PC-3 (cell line): ENCODE measurements at regions not wholly inside any gene's neighbourhood (a gene's known extent, or its start where the extent isn't known, plus 50 kb on each side); places are given as distances from the start of the nearest gene placed in this dataset.

ENCODE experiments used
- EZH2 ChIP-seq: fragments of 300-600 bp; sonication (generic); IDR thresholded peaks from one replicate; pipeline ENCODE4 v1.6.1; 2017; ENCODE audit warnings: antibody characterized with exemption, mild to moderate bottlenecking, low read length; ENCODE audit not compliant: unreplicated experiment
- EZH2phosphoT487 ChIP-seq: fragments of 300-600 bp; sonication (generic); IDR thresholded peaks from 2 replicates; pipeline ENCODE4 v1.6.1; 2018; ENCODE audit warnings: mild to moderate bottlenecking, antibody characterized with exemption, low read length, borderline replicate concordance
- TF ChIP-seq, protein P1 (sequence below): fragments of 300-600 bp; sonication (generic); conservative IDR thresholded peaks from 2 replicates; pipeline ENCODE4 v1.5.1; 2017; ENCODE audit warnings: antibody characterized with exemption, low read depth, mild to moderate bottlenecking, low read length

DNA sequence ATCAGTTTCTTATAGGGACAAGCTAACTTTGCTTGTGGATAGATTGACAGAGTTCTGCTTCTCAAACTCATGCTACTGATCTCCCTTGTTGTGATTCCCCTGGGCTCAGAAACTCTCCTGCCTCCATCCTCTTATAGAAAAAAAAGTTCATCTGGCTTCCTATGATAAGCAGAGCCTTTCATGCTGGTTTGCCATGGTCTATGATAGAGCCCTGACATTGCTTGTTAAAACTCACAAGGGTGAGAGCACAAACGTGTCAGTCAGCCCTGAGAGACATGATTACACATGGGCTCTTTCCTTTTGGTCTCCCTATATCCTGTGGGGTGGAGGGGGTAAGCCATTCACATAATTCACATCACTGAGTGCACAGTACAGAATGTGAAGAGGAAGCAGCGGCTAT, 121.8 kb downstream of the TDRD15 start:
- TF ChIP-seq, protein P1, sequence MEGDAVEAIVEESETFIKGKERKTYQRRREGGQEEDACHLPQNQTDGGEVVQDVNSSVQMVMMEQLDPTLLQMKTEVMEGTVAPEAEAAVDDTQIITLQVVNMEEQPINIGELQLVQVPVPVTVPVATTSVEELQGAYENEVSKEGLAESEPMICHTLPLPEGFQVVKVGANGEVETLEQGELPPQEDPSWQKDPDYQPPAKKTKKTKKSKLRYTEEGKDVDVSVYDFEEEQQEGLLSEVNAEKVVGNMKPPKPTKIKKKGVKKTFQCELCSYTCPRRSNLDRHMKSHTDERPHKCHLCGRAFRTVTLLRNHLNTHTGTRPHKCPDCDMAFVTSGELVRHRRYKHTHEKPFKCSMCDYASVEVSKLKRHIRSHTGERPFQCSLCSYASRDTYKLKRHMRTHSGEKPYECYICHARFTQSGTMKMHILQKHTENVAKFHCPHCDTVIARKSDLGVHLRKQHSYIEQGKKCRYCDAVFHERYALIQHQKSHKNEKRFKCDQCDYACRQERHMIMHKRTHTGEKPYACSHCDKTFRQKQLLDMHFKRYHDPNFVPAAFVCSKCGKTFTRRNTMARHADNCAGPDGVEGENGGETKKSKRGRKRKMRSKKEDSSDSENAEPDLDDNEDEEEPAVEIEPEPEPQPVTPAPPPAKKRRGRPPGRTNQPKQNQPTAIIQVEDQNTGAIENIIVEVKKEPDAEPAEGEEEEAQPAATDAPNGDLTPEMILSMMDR: no peak
- no peak for TF ChIP-seq EZH2
- no peak for TF ChIP-seq EZH2phosphoT487
